ENCODE measurements at regions not wholly inside any gene's neighbourhood (a gene's known extent, or its start where the extent isn't known, plus 50 kb on each side); places are given as distances from the start of the nearest gene placed in this dataset.
"Not testable (repeated sequence)": the region's sequence is repeated elsewhere in the genome, so short reads cannot be mapped to it uniquely, and the experiment has no call there.

DNA sequence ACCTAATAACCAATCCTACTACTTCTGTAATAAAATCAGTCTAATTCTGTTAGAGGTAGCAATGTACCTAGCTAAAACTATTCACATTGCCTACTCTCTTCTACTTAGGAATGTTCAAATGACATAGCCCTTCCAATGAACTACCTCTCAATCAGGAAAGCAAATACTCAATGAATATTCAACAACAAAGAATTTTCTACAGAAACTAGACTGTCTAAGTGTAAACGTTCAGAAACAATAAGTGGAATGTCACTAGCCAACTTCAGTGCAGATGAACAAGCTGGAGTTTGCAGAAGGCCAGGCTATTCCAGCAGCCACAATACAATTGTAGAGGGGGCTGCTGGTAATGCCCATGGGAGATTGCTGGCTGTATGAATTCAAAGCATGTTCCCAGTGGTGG, 743.2 kb upstream of the CDH10 start:
- H3K27me3 Mint-ChIP-seq, result no peaks in the 10 kb centered on the region
- CTCF ChIA-PET, result no interaction called here
- no peaks in the 10 kb centered on the region for H3K4me1 Mint-ChIP-seq
- H3K4me3 Mint-ChIP-seq, result no peak overlapping the region
- POLR2A ChIA-PET, result no interaction called here
- H3K27ac Mint-ChIP-seq, result no peak overlapping the region
- H3K9me3 Mint-ChIP-seq, result peaks cover 7% of the 10 kb centered on the region
- no peaks in the 10 kb centered on the region for H3K36me3 Mint-ChIP-seq (ENCODE audit: low read depth)
- no peak for DNase-seq

DNA sequence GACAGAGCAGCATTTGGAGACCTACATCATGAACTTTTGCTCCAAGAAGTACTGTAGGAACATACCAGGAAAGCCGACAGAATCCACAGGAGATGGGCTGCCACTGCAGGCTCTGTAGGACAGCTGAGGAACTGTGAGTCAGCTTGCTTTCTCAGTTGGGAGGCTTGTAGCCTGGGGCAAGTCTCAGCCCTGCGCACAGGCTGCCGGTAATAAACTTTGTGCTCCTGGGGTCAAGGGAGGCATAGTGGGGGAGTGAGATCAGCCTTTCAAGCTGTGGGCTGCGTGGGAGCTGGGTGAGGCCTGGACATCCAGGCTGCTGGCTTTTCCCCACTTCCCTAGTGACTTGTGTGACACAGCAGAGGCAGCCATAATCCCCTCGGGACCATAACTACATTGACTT, 718.0 kb upstream of the CDH10 start:
- H3K4me1 Mint-ChIP-seq, result no peaks in the 10 kb centered on the region
- CTCF ChIA-PET, result no interaction called here
- no peak overlapping the region for H3K27ac Mint-ChIP-seq
- H3K36me3 Mint-ChIP-seq (ENCODE audit: low read depth), result no peaks in the 10 kb centered on the region
- POLR2A ChIA-PET, result no interaction called here
- H3K27me3 Mint-ChIP-seq, result no peaks in the 10 kb centered on the region
- DNase-seq, result no peak
- no peak overlapping the region for H3K4me3 Mint-ChIP-seq
- H3K9me3 Mint-ChIP-seq, result peaks cover 26% of the 10 kb centered on the region

DNA sequence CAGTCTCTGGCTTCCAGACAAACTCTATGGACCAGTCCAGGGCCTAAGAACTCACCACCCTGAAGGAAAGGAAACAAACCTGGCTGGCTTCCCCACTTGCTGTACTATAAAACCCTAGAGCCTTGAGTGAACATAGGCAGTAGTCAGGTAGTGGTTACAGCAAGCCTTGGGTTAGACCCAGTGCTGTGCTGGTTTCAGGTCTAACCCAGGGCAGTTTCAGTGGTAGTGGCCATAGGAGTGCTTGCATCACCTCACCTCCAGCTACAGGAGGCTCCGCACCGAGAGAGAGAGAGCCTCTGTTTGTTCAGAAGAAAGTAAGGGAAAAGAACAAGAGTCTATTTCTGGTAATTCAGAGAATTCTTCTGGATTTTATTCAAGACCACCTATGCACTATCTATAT, 714.1 kb upstream of the CDH10 start:
- H3K9me3 Mint-ChIP-seq, result peaks cover 24% of the 10 kb centered on the region
- ChIA-PET POLR2A (no interaction called here), CTCF (no interaction called here)
- H3K27ac Mint-ChIP-seq, result no peak overlapping the region
- DNase-seq, result no peak
- H3K36me3 Mint-ChIP-seq (ENCODE audit: low read depth), result no peaks in the 10 kb centered on the region
- no peaks in the 10 kb centered on the region for H3K27me3 Mint-ChIP-seq
- no peak overlapping the region for H3K4me3 Mint-ChIP-seq
- no peaks in the 10 kb centered on the region for H3K4me1 Mint-ChIP-seq

DNA sequence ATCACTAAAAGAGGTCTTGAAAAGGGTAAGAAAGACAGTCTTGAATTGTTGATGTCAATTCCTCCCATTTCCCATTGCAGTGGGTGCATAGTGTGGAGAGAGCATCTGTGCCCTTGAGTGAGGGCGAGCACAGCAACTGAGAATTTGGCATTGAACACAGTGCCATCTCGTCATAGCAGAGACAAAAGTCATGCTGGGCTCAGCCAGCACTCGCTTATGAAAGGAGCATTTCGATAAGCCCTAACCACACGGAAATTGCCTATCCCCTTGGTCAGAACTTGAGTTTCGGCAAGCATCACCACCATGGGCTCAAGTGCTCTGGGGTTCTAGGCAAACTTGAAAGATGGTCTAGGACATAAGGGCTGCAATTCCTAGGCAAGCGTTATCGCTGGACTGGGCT, 712.8 kb upstream of the CDH10 start:
- H3K4me3 Mint-ChIP-seq, result no peak overlapping the region
- DNase-seq, result no peak
- no peak overlapping the region for H3K27ac Mint-ChIP-seq
- no peaks in the 10 kb centered on the region for H3K27me3 Mint-ChIP-seq
- H3K36me3 Mint-ChIP-seq (ENCODE audit: low read depth), result no peaks in the 10 kb centered on the region
- CTCF ChIA-PET, result no interaction called here
- POLR2A ChIA-PET, result no interaction called here
- peaks cover 25% of the 10 kb centered on the region for H3K9me3 Mint-ChIP-seq
- H3K4me1 Mint-ChIP-seq, result no peaks in the 10 kb centered on the region

DNA sequence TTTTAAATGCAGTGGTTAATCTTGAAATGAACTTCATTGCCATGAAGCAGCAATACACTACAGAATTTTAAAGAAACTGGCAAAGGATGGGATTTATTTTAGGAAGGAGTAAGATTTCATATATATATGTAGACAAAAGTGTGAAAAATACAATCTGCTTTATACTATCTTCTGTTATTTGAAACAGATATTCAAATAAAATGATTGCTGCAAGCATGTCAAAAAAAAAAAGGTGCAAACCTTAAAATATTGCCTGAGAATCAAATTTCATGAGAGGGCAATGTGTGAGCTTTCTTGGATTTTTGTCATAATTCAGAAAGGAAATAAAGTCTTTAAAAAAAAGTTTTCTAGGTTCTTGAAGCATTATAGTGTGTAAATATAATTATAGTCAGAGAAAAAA, 705.0 kb upstream of the CDH10 start:
- Mint-ChIP-seq H3K9me3 (peaks cover 9% of the 10 kb centered on the region), H3K4me3 (no peak overlapping the region), H3K27ac (no peak overlapping the region), H3K27me3 (no peaks in the 10 kb centered on the region), H3K36me3 (ENCODE audit: low read depth) (no peaks in the 10 kb centered on the region), H3K4me1 (no peaks in the 10 kb centered on the region)
- DNase-seq, result no peak
- CTCF ChIA-PET, result no interaction called here
- POLR2A ChIA-PET, result no interaction called here

DNA sequence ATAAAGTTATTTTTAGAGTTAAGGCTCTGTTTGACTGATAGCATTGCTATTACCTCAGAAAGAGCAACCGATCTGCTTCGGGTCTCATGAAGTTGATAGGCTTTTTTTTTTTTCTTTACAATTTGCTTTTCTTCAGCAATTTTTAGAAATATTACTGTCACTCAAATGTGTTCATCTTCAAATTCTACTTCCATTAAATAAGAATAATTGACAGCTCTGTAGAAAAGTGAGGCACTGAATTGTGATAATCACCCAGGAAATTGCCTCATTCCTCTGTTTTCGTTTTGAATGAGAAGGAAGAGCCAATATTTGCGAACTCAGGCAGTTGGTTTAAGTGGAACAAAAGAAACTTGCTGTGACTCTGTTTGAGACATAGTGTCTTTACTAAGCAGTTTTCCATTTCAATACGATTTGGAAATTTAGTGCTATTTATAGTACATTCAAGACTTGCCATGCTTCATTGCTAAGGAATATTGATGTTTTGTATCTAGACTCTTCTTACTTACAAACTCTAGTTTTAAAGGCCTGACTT, 700.5 kb upstream of the CDH10 start:
- peaks cover 7% of the 10 kb centered on the region for H3K9me3 Mint-ChIP-seq
- no peak overlapping the region for H3K4me3 Mint-ChIP-seq
- no peak for DNase-seq
- ChIA-PET CTCF (no interaction called here), POLR2A (no interaction called here)
- H3K36me3 Mint-ChIP-seq (ENCODE audit: low read depth), result no peaks in the 10 kb centered on the region
- no peaks in the 10 kb centered on the region for H3K4me1 Mint-ChIP-seq
- no peak overlapping the region for H3K27ac Mint-ChIP-seq
- no peaks in the 10 kb centered on the region for H3K27me3 Mint-ChIP-seq

DNA sequence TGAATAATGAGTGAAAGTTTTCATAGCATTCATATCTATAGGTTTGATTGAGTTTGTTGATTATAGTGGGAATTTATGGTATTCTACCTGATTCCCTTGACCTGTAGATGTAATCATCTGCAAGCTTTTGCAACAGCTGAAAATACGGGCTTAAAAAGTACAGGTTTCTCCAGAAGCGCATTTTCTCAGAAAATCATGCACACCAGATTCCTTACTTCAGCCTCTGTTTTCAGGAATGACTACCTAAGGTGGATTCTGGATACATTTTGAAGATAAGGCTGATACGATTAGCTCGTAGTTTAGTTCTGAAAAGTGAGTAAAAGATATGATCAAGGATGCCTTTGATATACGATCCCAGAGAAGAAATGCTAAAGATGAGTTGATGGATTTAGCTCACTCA, 694.8 kb upstream of the CDH10 start:
- DNase-seq, result no peak
- Mint-ChIP-seq H3K4me1 (no peaks in the 10 kb centered on the region), H3K27ac (no peak overlapping the region), H3K4me3 (no peak overlapping the region), H3K36me3 (ENCODE audit: low read depth) (no peaks in the 10 kb centered on the region), H3K27me3 (no peaks in the 10 kb centered on the region), H3K9me3 (peaks cover 18% of the 10 kb centered on the region)
- ChIA-PET POLR2A (no interaction called here), CTCF (no interaction called here)

DNA sequence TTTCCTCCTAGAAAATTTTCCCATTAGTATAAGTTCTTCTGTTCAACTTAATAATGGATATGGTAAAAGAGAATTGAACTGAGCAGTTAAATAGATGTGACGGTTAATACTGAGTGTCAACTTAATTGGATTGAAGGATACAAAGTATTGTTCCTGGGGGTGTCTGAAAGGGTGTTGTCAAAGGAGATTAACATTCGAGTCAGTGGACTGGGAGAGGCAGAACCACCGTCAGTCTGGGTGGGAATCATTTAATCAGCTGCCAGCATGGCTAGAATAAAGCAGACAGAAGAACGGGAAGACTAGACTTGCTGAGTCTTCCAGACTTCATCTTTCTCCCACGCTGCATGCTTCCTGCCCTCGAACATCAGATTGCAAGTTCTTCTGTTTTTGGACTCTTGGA, 689.6 kb upstream of the CDH10 start:
- DNase-seq, result no peak
- ChIA-PET POLR2A (no interaction called here), CTCF (no interaction called here)
- H3K4me1 Mint-ChIP-seq, result no peaks in the 10 kb centered on the region
- peaks cover 10% of the 10 kb centered on the region for H3K9me3 Mint-ChIP-seq
- no peaks in the 10 kb centered on the region for H3K36me3 Mint-ChIP-seq (ENCODE audit: low read depth)
- H3K27me3 Mint-ChIP-seq, result no peaks in the 10 kb centered on the region
- no peak overlapping the region for H3K27ac Mint-ChIP-seq
- H3K4me3 Mint-ChIP-seq, result no peak overlapping the region

DNA sequence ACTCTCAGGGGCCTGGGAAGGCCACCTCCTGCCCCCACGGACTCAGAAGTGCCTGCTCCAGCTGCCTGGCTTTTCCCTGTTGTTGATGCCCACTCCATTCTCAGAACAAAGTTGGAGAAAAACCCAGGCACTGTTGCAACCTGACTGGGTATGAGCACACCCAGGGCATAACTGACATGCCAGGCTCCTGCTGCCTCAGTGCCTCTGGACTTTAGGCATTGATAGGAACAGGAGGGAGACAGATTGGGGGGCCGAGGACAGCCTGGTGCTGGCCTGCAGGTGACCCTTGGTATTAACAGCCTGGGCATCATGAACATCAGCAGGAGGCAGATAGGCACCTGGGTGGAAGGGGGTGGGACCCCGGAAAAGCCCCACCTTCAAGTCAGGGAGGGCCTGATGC, 685.9 kb upstream of the CDH10 start:
- Mint-ChIP-seq H3K4me1 (no peaks in the 10 kb centered on the region), H3K4me3 (no peak overlapping the region), H3K27me3 (no peaks in the 10 kb centered on the region), H3K9me3 (peaks cover 8% of the 10 kb centered on the region), H3K27ac (no peak overlapping the region), H3K36me3 (ENCODE audit: low read depth) (no peaks in the 10 kb centered on the region)
- no peak for DNase-seq
- POLR2A ChIA-PET, result no interaction called here
- CTCF ChIA-PET, result no interaction called here

DNA sequence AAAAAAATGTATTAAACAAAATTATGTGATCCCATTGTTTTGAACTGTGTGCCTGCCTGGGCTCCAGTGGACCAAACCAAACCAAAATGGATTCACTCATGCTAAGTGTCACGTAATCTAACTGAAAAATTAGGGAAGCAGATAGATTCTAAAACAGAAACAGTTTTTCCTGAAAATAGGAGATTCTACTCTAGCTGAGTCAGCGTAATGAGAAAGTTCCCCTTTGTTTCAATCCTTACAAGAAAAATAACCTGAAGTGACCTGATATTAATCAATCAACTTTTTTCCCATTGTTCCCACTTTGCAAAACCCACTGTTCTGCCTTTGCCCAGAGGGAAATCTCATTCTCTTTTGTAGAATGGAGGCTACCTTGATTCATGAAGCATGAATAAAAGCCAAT, 682.4 kb upstream of the CDH10 start:
- H3K4me3 Mint-ChIP-seq, result no peak overlapping the region
- H3K27ac Mint-ChIP-seq, result no peak overlapping the region
- no peak for DNase-seq
- H3K4me1 Mint-ChIP-seq, result no peaks in the 10 kb centered on the region
- H3K36me3 Mint-ChIP-seq (ENCODE audit: low read depth), result no peaks in the 10 kb centered on the region
- CTCF ChIA-PET, result no interaction called here
- POLR2A ChIA-PET, result no interaction called here
- H3K27me3 Mint-ChIP-seq, result no peaks in the 10 kb centered on the region
- peaks cover 8% of the 10 kb centered on the region for H3K9me3 Mint-ChIP-seq

DNA sequence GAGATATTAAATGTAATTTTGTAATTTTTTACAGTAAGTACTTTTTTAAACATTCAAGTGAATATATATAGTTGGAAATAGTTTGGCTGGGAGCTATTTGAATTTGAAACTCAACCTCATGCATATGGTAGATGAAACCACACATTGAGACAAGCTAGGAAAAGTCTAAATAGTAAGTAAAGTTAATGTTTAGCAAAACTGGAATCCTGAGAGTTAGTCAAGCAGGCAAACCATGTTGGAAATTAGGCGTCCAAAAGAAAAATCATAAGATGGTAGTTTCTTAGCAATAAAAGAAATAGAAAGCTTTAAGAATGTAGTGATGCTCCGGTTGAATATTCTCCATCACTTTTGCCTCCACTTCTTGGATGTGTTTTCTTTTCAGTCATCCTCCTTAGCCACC, 657.1 kb upstream of the CDH10 start:
- no peak overlapping the region for H3K27ac Mint-ChIP-seq
- no peak overlapping the region for H3K4me3 Mint-ChIP-seq
- no peaks in the 10 kb centered on the region for H3K27me3 Mint-ChIP-seq
- ChIA-PET POLR2A (no interaction called here), CTCF (no interaction called here)
- H3K36me3 Mint-ChIP-seq (ENCODE audit: low read depth), result no peaks in the 10 kb centered on the region
- no peak for DNase-seq
- H3K9me3 Mint-ChIP-seq, result peaks cover 12% of the 10 kb centered on the region
- no peaks in the 10 kb centered on the region for H3K4me1 Mint-ChIP-seq

DNA sequence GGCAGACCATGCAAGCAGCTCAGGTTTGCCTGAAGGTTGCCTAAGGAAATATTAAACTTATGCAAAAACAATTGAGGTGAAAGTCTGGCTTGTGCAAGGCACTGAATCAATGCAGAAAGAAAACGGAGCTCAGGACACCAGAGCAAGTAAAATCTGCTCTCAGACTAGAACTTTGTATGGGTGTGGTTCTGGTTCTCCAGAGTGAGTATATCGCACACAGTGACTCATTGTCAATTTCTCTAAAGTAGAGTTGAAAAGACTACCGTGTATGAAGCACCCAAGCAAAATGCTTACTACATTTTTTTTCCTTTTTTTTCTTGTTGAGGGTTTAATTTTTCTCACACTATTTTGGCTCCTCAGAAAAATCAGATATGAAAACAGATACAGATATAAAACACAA, 650.3 kb upstream of the CDH10 start:
- POLR2A ChIA-PET, result no interaction called here
- Mint-ChIP-seq H3K4me1 (no peaks in the 10 kb centered on the region), H3K4me3 (no peak overlapping the region), H3K27ac (no peak overlapping the region), H3K36me3 (ENCODE audit: low read depth) (no peaks in the 10 kb centered on the region), H3K27me3 (no peaks in the 10 kb centered on the region), H3K9me3 (peaks cover 9% of the 10 kb centered on the region)
- DNase-seq, result no peak
- CTCF ChIA-PET, result no interaction called here

DNA sequence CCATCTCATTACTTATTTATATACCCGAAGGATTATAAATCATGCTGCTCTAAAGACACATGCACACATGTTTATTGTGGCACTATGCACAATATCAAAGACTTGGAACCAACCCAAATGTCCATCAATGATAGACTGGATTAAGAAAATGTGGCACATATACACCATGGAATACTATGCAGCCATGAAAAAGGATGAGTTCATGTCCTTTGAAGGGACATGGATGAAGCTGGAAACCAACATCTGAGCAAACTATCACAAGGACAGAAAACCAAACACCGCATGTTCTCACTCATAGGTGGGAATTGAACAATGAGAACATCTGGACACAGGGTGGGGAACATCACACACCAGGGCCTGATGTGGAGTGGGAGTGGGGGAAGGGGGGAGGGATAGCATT, 645.0 kb upstream of the CDH10 start:
- POLR2A ChIA-PET; CTCF ChIA-PET; H3K27me3 Mint-ChIP-seq; H3K4me1 Mint-ChIP-seq; H3K36me3 Mint-ChIP-seq (ENCODE audit: low read depth); DNase-seq; H3K4me3 Mint-ChIP-seq; H3K9me3 Mint-ChIP-seq; H3K27ac Mint-ChIP-seq: not testable (repeated sequence)

DNA sequence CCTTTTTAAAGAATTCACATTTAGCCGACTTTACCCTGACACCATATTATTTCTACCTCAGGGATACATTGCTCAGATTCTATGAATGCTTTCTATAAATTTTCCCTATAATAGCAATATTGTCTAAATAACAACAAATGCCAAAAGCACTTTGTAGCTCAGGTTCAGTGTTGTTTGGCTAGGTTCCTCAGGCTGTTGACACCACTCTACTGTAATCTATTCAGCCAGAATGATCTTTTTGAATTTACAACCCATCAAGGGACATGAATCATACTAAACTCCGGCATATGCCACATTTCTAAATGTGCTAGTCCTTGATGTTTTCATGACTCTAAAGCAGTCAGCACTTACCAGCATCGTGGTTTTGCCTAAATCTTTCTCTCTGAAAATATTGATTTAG, 641.5 kb upstream of the CDH10 start:
- H3K4me1 Mint-ChIP-seq, result no peaks in the 10 kb centered on the region
- ChIA-PET POLR2A (no interaction called here), CTCF (no interaction called here)
- no peaks in the 10 kb centered on the region for H3K36me3 Mint-ChIP-seq (ENCODE audit: low read depth)
- no peak overlapping the region for H3K4me3 Mint-ChIP-seq
- H3K9me3 Mint-ChIP-seq, result peaks cover 6% of the 10 kb centered on the region
- H3K27me3 Mint-ChIP-seq, result no peaks in the 10 kb centered on the region
- H3K27ac Mint-ChIP-seq, result no peak overlapping the region
- no peak for DNase-seq

DNA sequence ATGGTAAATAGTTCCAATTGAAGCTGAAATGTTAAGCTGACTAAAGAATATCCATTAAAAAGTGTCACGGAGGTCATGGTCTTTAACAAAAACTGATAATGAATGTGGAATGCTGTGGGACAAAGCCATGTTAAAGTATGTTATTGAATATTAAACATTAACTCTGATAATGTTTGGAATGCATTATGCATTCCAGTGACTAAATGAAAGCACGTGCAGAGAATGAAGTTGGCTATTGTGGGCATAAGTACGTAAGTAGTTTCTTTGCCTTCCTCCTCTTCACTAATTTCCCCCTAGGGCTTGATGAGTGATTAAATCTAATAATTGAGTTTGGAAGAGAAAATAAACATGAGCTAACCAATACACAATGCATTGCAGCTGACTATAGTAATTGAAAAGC, 640.4 kb upstream of the CDH10 start:
- Mint-ChIP-seq H3K9me3 (peaks cover 6% of the 10 kb centered on the region), H3K27ac (no peak overlapping the region), H3K4me3 (no peak overlapping the region), H3K36me3 (ENCODE audit: low read depth) (no peaks in the 10 kb centered on the region), H3K27me3 (no peaks in the 10 kb centered on the region), H3K4me1 (no peaks in the 10 kb centered on the region)
- CTCF ChIA-PET, result no interaction called here
- POLR2A ChIA-PET, result no interaction called here
- no peak for DNase-seq

Data from activated CD4-positive, alpha-beta memory T cell treated with anti-CD3 and anti-CD28 coated beads, Interleukin-2, amount 10 ng/mL, durations not matched to agents 7 days and 5 days (primary cell).